Common myeloid progenitor, CD34-positive (primary cell): ENCODE measurements at regions not wholly inside any gene's neighbourhood (a gene's known extent, or its start where the extent isn't known, plus 50 kb on each side); places are given as distances from the start of the nearest gene placed in this dataset.

Experiments
- CTCF ChIA-PET: fragments of 350-600 bp; sonication (Branson Sonifier 250); formaldehyde crosslinking; loops from one replicate; lab custom pipeline; 2021; ENCODE audit warnings: antibody characterized with exemption; lab: Charles Lee
- POLR2A ChIA-PET: fragments of 350-600 bp; sonication (Branson Sonifier 250); formaldehyde crosslinking; loops from one replicate; lab custom pipeline; 2021; ENCODE audit warnings: antibody characterized with exemption; lab: Charles Lee
- DNase-seq, 3 donors: peaks; one replicate each; pipeline versions ENCODE4 v3.0.0 to v3.0.0-alpha.2; 2013
- H3K27ac ChIP-seq, 2 experiments: 1 replicate in 1 of 2; 2 replicates in 1 of 2; pipeline ENCODE4 v1.7.0; 2013; ENCODE audit warnings: inconsistent platforms in 2 of 2, low read length in 2 of 2, mild to moderate bottlenecking in 2 of 2, low read depth in 1 of 2, moderate library complexity in 1 of 2; ENCODE audit not compliant: severe bottlenecking in 2 of 2, insufficient read depth in 1 of 2, poor library complexity in 1 of 2
- H3K27me3 ChIP-seq, 5 experiments: replicated peaks in 2 of 5; 1 replicate in 3 of 5; 2 replicates in 2 of 5; pipeline versions ENCODE4 v1.6.1 to v1.7.0; 2013; ENCODE audit warnings: low read length in 4 of 5, mild to moderate bottlenecking in 2 of 5, moderate library complexity in 2 of 5, inconsistent platforms in 1 of 5; ENCODE audit not compliant: insufficient read depth in 5 of 5, control insufficient read depth in 4 of 5
- H3K36me3 ChIP-seq, 4 experiments: 1 replicate in 2 of 4; 2 replicates in 2 of 4; pipeline versions ENCODE4 v1.6.1 to v1.7.0; 2013; ENCODE audit warnings: low read length in 3 of 4, control low read depth in 1 of 4, mild to moderate bottlenecking in 1 of 4; ENCODE audit not compliant: control insufficient read depth in 4 of 4, insufficient read depth in 4 of 4
- H3K4me1 ChIP-seq, 4 experiments: 1 replicate in 3 of 4; 2 replicates in 1 of 4; pipeline versions ENCODE4 v1.6.1 to v1.7.1; 2013; ENCODE audit warnings: low read length in 3 of 4, mild to moderate bottlenecking in 3 of 4, control low read depth in 1 of 4, inconsistent platforms in 1 of 4, moderate library complexity in 1 of 4; ENCODE audit not compliant: control insufficient read depth in 4 of 4, insufficient read depth in 4 of 4; ENCODE audit errors: control extremely low read depth in 1 of 4
- H3K4me3 ChIP-seq, 7 experiments: 1 replicate in 4 of 7; 2 replicates in 3 of 7; pipeline versions ENCODE4 v1.5.1 to v1.7.0; 2013; ENCODE audit warnings: mild to moderate bottlenecking in 7 of 7, low read length in 6 of 7, moderate library complexity in 6 of 7, inconsistent platforms in 2 of 7, low read depth in 2 of 7, control low read depth in 1 of 7; ENCODE audit not compliant: insufficient read depth in 4 of 7, control insufficient read depth in 1 of 7; ENCODE audit errors: extremely low read depth in 1 of 7
- H3K9me3 ChIP-seq, 5 experiments: 1 replicate in 4 of 5; 2 replicates in 1 of 5; pipeline versions ENCODE4 v1.6.1 to v1.7.1; 2013; ENCODE audit warnings: low read length in 4 of 5, mild to moderate bottlenecking in 2 of 5, inconsistent platforms in 1 of 5, low read depth in 1 of 5, moderate library complexity in 1 of 5; ENCODE audit not compliant: control insufficient read depth in 4 of 5, insufficient read depth in 2 of 5; ENCODE audit errors: control extremely low read depth in 1 of 5
- WGBS: methylation state at CpG from one replicate; pipeline ENCODE4 v1.1.5; 2013; ENCODE audit not compliant: insufficient coverage; 5-methylcytosine and 5-hydroxymethylcytosine counted together

GRCh38 chr17:71741836-71742235, 379.0 kb upstream of the SOX9 start:
- Histone ChIP-seq H3K4me3 (no peak overlapping the region), H3K4me1 (no peaks in the 10 kb centered on the region), H3K27ac (no peak overlapping the region), H3K27me3 (no peaks in the 10 kb centered on the region), H3K36me3 (no peaks in the 10 kb centered on the region), H3K9me3 (no peaks in the 10 kb centered on the region)
- ChIA-PET CTCF (no interaction called here), POLR2A (no interaction called here)
- no peak for DNase-seq

DNA sequence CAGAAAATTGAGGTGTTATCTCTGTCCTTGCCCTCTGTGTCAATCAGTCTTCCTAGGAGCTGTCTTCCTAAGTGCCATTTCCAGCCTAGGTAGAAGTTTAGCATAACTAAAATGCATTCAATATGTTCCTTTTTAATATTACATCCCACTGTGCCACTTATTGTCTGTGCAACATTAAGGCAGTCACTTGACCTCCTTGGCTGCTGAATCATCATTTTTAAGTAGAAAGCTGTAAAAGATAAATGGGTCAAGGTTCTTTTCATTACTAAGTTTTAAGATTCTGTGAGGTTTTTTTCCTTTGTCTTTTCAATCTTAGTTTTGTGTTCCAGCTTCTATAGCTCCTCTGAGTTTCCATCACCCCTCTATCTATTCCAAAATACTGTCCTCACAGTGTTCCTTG, 371.9 kb upstream of the SOX9 start:
- Histone ChIP-seq H3K27ac (no peak overlapping the region), H3K27me3 (no peaks in the 10 kb centered on the region), H3K36me3 (no peaks in the 10 kb centered on the region), H3K9me3 (no peaks in the 10 kb centered on the region), H3K4me1 (no peaks in the 10 kb centered on the region), H3K4me3 (no peak overlapping the region)
- DNase-seq, result no peak
- ChIA-PET POLR2A (no interaction called here), CTCF (no interaction called here)

DNA sequence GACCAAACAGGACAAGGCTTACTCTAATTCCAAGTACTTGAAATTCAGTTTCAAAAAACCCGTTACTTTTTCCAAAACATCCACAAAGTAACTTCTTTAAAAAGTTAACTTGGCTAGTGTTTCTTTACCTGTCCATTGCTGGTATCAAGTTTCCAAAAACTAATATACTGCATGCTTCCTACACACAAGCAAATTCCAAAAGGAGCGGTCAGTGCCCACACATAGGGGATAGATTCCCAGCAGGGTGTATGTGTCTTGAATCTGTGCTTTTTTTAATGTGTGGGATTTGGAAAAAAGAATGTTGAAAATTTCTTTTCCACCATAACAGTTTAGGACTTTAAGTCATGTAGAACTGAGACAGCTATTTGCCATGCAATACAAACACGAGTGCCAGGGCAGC, 367.8 kb upstream of the SOX9 start:
- DNase-seq, result no peak
- WGBS, result 92% methylated on average over 2 of the region's 3 CpGs
- ChIA-PET CTCF (no interaction called here), POLR2A (no interaction called here)
- Histone ChIP-seq H3K36me3 (no peaks in the 10 kb centered on the region), H3K27ac (no peak overlapping the region), H3K27me3 (no peaks in the 10 kb centered on the region), H3K4me3 (no peak overlapping the region), H3K4me1 (no peaks in the 10 kb centered on the region), H3K9me3 (no peaks in the 10 kb centered on the region)

- ChIA-PET POLR2A (no interaction called here), CTCF (no interaction called here)
- no peak for DNase-seq
- H3K4me3 ChIP-seq, result no peak overlapping the region
- no peaks in the 10 kb centered on the region for H3K9me3 ChIP-seq
- no peaks in the 10 kb centered on the region for H3K36me3 ChIP-seq
- 83% methylated on average over 2 of the region's 5 CpGs for WGBS
- no peaks in the 10 kb centered on the region for H3K4me1 ChIP-seq
- no peak overlapping the region for H3K27ac ChIP-seq
- H3K27me3 ChIP-seq, result no peaks in the 10 kb centered on the region
Measured at GRCh38 chr17:71757156-71757555, 363.7 kb upstream of the SOX9 start.

GRCh38 chr17:71757956-71758355, 362.9 kb upstream of the SOX9 start:
- Histone ChIP-seq H3K4me1 (no peaks in the 10 kb centered on the region), H3K27ac (no peak overlapping the region), H3K4me3 (no peak overlapping the region), H3K36me3 (no peaks in the 10 kb centered on the region), H3K27me3 (no peaks in the 10 kb centered on the region), H3K9me3 (no peaks in the 10 kb centered on the region)
- DNase-seq, result no peak
- POLR2A ChIA-PET, result no interaction called here
- CTCF ChIA-PET, result no interaction called here
- no CpG with 5 or more reads among the region's 1 CpG for WGBS

- Histone ChIP-seq H3K4me1 (no peaks in the 10 kb centered on the region), H3K27me3 (no peaks in the 10 kb centered on the region), H3K27ac (no peak overlapping the region), H3K4me3 (no peak overlapping the region), H3K9me3 (no peaks in the 10 kb centered on the region), H3K36me3 (no peaks in the 10 kb centered on the region)
- POLR2A ChIA-PET, result no interaction called here
- WGBS, result 100% methylated on average over 1 of the region's 8 CpGs
- CTCF ChIA-PET, result no interaction called here
- no peak for DNase-seq
Measured at GRCh38 chr17:71759422-71760060, 361.3 kb upstream of the SOX9 start.

- Histone ChIP-seq H3K36me3 (no peaks in the 10 kb centered on the region), H3K4me1 (no peaks in the 10 kb centered on the region), H3K27me3 (no peaks in the 10 kb centered on the region), H3K9me3 (no peaks in the 10 kb centered on the region), H3K4me3 (no peak overlapping the region), H3K27ac (no peak overlapping the region)
- ChIA-PET CTCF (no interaction called here), POLR2A (no interaction called here)
- 88% methylated on average over 5 of the region's 6 CpGs for WGBS
- no peak for DNase-seq
Measured at GRCh38 chr17:71760062-71760720, 360.6 kb upstream of the SOX9 start.
